ENCODE measurements at regions not wholly inside any gene's neighbourhood (a gene's known extent, or its start where the extent isn't known, plus 50 kb on each side); places are given as distances from the start of the nearest gene placed in this dataset.

DNA sequence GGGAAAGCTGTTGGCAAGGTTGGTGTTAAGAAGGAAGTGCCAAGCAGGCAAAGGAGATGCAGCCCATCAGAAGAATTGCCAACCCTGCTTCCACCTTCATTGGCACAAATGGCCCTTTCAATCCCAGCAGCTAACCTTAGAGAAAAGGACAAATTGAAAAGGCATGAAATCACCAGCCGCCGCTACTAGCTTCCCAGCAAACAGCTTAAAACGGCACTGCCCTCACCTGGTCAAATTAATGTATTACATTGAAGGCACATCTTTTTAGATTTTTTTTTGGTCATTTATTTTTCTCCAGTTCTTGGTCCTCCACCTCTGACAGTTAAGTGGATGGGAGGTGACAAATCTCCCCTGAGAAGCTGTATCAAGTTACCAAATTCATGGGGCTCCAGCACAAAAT, 51.0 kb upstream of the NHSL2 start:
- Histone ChIP-seq H3K27ac (no peak overlapping the region), H3K4me1 (no peaks in the 10 kb centered on the region), H3K9me3 (no peaks in the 10 kb centered on the region), H3K27me3 (no peaks in the 10 kb centered on the region), H3K4me3 (no peak overlapping the region), H3K36me3 (no peaks in the 10 kb centered on the region)
- 4% methylated on average over 3 of the region's 3 CpGs for WGBS
- no peak for DNase-seq (ENCODE audit: low spot score in 2 of 2)
- no peak for TF ChIP-seq EP300 (IDR thresholded peaks at IDR 0.05)
- TF ChIP-seq, protein P1, sequence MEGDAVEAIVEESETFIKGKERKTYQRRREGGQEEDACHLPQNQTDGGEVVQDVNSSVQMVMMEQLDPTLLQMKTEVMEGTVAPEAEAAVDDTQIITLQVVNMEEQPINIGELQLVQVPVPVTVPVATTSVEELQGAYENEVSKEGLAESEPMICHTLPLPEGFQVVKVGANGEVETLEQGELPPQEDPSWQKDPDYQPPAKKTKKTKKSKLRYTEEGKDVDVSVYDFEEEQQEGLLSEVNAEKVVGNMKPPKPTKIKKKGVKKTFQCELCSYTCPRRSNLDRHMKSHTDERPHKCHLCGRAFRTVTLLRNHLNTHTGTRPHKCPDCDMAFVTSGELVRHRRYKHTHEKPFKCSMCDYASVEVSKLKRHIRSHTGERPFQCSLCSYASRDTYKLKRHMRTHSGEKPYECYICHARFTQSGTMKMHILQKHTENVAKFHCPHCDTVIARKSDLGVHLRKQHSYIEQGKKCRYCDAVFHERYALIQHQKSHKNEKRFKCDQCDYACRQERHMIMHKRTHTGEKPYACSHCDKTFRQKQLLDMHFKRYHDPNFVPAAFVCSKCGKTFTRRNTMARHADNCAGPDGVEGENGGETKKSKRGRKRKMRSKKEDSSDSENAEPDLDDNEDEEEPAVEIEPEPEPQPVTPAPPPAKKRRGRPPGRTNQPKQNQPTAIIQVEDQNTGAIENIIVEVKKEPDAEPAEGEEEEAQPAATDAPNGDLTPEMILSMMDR (IDR thresholded peaks at IDR 0.05): peak; percentile 11 to 40

Data from suprapubic skin (tissue), 4 donors.